Duodenal mucosa (tissue), 2 donors: ENCODE measurements at regions not wholly inside any gene's neighbourhood (a gene's known extent, or its start where the extent isn't known, plus 50 kb on each side); places are given as distances from the start of the nearest gene placed in this dataset.

Source experiments
- H3K27ac ChIP-seq: one replicate; pipeline ENCODE4 v1.7.0; 2013; ENCODE audit warnings: low read depth, low read length
- H3K27me3 ChIP-seq, 2 donors: one replicate each; pipeline ENCODE4 v1.7.0; 2013; ENCODE audit warnings: low read length in 2 of 2, control low read depth in 1 of 2; ENCODE audit not compliant: insufficient read depth in 2 of 2, control insufficient read depth in 1 of 2
- H3K36me3 ChIP-seq, 2 donors: one replicate each; pipeline ENCODE4 v1.7.0; 2013; ENCODE audit warnings: low read length in 2 of 2, control low read depth in 1 of 2; ENCODE audit not compliant: insufficient read depth in 2 of 2, control insufficient read depth in 1 of 2
- H3K4me1 ChIP-seq, 2 donors: one replicate each; pipeline ENCODE4 v1.7.0; 2013; ENCODE audit warnings: low read length in 2 of 2, control low read depth in 1 of 2; ENCODE audit not compliant: insufficient read depth in 2 of 2, control insufficient read depth in 1 of 2
- H3K4me3 ChIP-seq, 2 donors: one replicate each; pipeline ENCODE4 v1.7.0; 2013; ENCODE audit warnings: low read length in 2 of 2, low read depth in 1 of 2
- H3K9ac ChIP-seq, 2 donors: one replicate each; pipeline ENCODE4 v1.7.0; 2013; ENCODE audit warnings: low read length in 2 of 2, low read depth in 1 of 2
- H3K9me3 ChIP-seq, 2 donors: one replicate each; pipeline ENCODE4 v1.7.0; 2013; ENCODE audit warnings: low read length in 2 of 2, control low read depth in 1 of 2; ENCODE audit not compliant: control insufficient read depth in 1 of 2

DNA sequence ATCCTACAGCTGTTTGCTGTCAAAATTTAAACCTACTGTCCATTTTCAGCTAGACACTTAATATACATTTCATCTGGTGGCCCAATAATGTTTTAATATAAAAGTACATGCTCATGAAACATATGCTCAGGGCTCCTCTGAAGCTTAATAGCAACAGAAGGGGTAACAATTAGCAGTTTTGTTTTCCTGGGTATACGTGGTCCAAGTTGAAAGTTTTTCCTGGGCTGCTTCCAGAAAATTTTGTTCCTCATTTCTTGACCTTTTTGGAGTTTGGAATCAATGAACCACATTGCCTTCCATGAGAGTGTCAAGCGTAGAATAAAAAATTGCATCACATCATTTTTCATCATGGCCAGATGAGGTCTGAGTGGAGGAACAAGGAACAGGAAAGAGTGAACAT, 537.3 kb upstream of the MGMT start:
- H3K27ac ChIP-seq: no peak overlapping the region
- H3K4me1 ChIP-seq: peaks cover 3 to 15% of the 10 kb centered on the region in 2 donors
- no peaks in the 10 kb centered on the region for H3K36me3 ChIP-seq
- no peaks in the 10 kb centered on the region for H3K27me3 ChIP-seq
- H3K9ac ChIP-seq: no peak overlapping the region
- no peaks in the 10 kb centered on the region for H3K9me3 ChIP-seq
- H3K4me3 ChIP-seq: no peak overlapping the region

DNA sequence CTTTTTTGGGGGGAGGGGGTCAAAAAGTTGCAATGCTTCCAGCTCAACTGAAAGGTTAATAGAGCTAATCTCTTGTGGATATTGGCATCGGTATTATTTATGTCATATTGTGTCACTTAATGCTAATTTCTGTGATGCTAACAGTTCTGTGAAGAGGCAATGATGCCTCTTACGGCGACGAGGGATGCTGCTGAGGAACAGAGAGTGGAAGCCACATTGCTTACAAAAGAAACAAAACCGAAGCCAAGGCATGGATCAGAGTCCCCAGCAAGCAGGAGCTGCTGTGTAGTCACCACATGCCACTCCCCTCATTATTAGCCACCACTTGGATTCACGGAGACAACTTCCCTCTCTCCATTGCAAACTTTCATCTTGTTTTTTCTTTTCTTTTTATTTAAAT, 536.5 kb upstream of the MGMT start:
- Histone ChIP-seq H3K9me3 (no peaks in the 10 kb centered on the region), H3K27ac (no peak overlapping the region), H3K27me3 (no peaks in the 10 kb centered on the region), H3K9ac (no peak overlapping the region), H3K4me3 (no peak overlapping the region), H3K4me1 (peaks cover 3 to 15% of the 10 kb centered on the region in 2 donors), H3K36me3 (no peaks in the 10 kb centered on the region)

DNA sequence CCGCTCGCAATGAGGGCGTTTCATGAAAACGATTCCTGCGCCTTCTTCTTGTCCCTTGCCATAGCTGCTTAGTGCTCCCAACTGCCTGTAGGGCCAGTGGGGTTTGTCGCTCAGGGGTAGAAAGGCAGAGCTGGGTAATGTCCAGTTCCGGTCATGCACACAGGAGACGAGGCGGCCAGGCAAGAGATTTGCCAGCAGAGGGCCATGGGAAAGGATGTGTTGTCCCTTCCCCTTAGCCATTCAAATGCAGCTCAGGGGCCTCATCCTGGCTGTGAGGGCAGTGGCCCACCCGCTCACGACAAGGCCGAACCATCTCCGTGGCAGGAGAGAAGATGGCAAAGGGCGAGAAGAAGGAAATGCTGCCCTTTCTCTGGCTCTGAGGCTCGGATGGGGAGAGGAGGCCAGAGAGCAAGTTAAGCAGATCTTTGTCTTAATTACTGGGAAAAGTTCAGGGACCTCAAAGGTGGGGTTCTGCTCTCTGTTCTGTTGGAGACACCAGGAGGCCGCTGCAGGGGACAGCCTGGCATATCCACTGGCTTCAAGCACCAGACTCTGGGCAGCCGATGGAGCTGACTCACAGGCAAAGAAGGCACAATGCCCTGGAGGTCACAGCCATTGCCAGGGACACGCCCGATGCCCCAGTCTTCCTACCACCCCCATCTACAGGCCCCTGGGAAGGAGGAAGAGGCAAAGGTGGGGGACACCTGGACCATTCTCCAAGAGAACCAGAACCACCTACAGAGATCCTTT, 534.8 kb upstream of the MGMT start:
- Histone ChIP-seq H3K4me1 (peaks cover 2 to 14% of the 10 kb centered on the region in 2 donors), H3K9me3 (no peaks in the 10 kb centered on the region), H3K9ac (no peak overlapping the region), H3K27ac (no peak overlapping the region), H3K36me3 (no peaks in the 10 kb centered on the region), H3K27me3 (no peaks in the 10 kb centered on the region), H3K4me3 (no peak overlapping the region)

DNA sequence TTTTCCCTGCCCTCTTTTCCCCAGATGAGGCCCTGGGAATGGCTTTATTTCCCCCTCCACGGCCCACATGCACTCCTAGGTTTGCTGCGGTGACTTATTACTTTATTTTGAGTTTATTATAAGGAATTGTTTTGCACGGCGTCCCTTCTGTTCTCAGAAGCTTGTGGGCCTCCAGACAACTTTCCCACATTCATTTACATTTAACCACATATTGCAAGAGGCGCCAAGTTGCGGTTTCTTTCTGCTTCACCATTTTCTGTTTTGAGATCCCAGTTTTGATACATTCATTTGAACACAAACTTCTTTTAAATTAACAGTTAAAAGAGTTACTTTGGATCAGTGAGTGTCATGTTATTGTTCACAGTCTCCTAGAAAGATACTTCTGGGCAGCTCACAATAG, 532.5 kb upstream of the MGMT start:
- H3K27ac ChIP-seq: no peak overlapping the region
- no peaks in the 10 kb centered on the region for H3K9me3 ChIP-seq
- no peaks in the 10 kb centered on the region for H3K27me3 ChIP-seq
- H3K4me1 ChIP-seq: peaks cover 0 to 6% of the 10 kb centered on the region in 2 donors
- no peak overlapping the region for H3K4me3 ChIP-seq
- no peak overlapping the region for H3K9ac ChIP-seq
- no peaks in the 10 kb centered on the region for H3K36me3 ChIP-seq

DNA sequence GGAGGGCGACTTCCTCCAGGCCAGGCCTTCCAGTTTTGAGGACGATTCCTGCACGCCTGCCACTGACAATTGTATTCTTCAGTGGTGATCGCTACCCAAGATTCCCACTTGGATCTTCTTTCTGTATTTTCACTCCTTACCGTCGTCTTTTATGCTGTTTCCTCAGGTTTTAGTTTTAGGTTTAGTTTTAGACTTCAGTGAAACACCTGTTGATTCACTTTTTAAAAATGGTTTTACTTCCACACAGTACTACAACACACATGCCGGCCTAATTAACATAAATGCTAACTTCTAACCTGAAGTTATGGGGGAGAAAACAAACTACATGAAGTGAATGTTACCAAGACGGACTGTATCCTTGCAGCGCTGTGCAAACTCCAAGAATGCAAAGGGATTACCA, 530.6 kb upstream of the MGMT start:
- H3K36me3 ChIP-seq: no peaks in the 10 kb centered on the region

DNA sequence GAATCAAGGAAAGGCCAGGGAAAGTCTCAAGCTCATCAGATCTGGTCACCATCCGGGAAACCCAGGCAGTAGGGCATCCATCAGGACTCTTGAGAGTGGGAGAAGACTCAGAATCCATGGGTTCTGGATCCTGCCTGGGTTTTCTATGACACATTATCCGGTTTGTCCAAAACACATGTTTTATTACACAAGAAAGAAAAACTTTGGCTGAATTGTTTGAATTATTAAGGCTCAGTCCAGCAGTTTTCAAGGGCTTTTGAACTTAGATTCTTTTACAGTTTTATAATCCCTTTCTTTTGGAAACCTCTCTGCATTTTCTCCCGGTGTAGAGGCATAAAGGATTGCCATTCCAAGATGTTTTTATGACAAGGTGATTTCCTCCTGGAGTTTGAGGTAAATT, 528.5 kb upstream of the MGMT start:
- no peaks in the 10 kb centered on the region for H3K4me1 ChIP-seq
- no peak overlapping the region for H3K27ac ChIP-seq
- no peaks in the 10 kb centered on the region for H3K36me3 ChIP-seq
- no peaks in the 10 kb centered on the region for H3K27me3 ChIP-seq
- H3K9me3 ChIP-seq: no peaks in the 10 kb centered on the region
- no peak overlapping the region for H3K9ac ChIP-seq
- H3K4me3 ChIP-seq: no peak overlapping the region

More for the DNA sequence above, 530.6 kb upstream of the MGMT start:
- no peaks in the 10 kb centered on the region for H3K27me3 ChIP-seq
- H3K9ac ChIP-seq: no peak overlapping the region
- H3K4me3 ChIP-seq: no peak overlapping the region
- no peak overlapping the region for H3K27ac ChIP-seq
- no peaks in the 10 kb centered on the region for H3K4me1 ChIP-seq
- no peaks in the 10 kb centered on the region for H3K9me3 ChIP-seq

DNA sequence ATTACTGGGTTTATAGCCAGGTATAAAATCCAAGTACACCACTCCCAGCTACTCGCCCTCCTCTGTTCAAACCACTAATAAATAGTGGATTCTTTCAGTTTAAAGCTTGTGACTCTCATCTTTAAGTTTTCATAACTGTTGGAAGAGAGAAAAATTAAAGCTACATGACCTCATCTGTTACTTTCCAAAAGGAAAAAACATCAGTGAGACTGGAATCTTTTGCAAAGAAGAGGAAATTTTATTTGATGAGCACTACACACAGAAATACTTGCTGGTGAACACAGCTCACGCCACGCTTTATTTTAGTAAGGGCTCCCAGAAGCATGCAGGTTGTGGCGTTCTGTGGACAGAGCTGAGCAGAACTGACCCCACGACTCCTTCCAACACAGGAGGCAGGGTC, 527.0 kb upstream of the MGMT start:
- Histone ChIP-seq H3K9me3 (peaks cover 0 to 6% of the 10 kb centered on the region in 2 donors), H3K4me1 (no peaks in the 10 kb centered on the region), H3K36me3 (no peaks in the 10 kb centered on the region), H3K9ac (no peak overlapping the region), H3K4me3 (no peak overlapping the region), H3K27ac (no peak overlapping the region), H3K27me3 (no peaks in the 10 kb centered on the region)

DNA sequence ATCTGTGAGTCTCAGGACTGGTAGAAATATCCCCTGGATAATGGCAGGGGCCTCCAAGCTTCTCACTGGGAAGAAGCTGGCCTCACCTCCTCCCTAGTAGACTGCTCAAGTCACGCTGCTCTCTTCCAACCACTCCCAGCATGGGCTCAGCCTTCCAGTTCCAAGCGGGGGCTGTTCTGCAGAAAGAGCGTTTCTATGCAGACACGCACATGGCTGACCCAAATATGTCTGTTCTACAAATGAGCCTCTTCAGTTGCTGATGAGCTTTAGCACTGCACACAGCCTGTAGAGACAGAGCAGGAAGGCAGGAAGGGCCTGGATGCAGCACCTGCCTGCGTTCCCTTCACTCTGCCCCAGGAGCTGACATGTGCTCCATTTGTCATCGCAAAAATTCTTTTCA, 523.9 kb upstream of the MGMT start:
- Histone ChIP-seq H3K4me1 (no peaks in the 10 kb centered on the region), H3K9ac (no peak overlapping the region), H3K27ac (no peak overlapping the region), H3K9me3 (peaks cover 0 to 11% of the 10 kb centered on the region in 2 donors), H3K27me3 (no peaks in the 10 kb centered on the region), H3K4me3 (no peak overlapping the region), H3K36me3 (no peaks in the 10 kb centered on the region)

DNA sequence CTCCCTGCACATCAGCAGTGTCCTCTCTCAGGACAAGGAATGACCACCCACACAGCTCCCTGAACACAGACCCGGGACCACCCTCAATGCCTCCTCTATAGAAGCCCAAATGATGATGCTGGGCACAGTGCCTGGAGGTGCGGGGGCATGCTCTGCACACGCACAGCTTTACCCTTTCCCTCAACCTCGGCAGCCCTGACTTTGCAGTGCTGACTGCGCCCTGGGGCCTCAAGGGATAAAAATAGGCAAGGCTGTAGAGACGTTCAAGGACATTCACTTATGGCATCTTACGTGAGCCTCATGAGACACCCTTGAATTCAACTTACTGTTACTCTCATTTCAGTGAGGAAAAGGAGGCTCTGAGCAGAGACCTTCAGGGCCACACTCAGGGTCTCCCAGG, 521.6 kb upstream of the MGMT start:
- H3K36me3 ChIP-seq: no peaks in the 10 kb centered on the region
- H3K27me3 ChIP-seq: no peaks in the 10 kb centered on the region
- H3K27ac ChIP-seq: no peak overlapping the region
- H3K9me3 ChIP-seq: peaks cover 0 to 11% of the 10 kb centered on the region in 2 donors
- no peaks in the 10 kb centered on the region for H3K4me1 ChIP-seq
- H3K9ac ChIP-seq: no peak overlapping the region
- H3K4me3 ChIP-seq: no peak overlapping the region

DNA sequence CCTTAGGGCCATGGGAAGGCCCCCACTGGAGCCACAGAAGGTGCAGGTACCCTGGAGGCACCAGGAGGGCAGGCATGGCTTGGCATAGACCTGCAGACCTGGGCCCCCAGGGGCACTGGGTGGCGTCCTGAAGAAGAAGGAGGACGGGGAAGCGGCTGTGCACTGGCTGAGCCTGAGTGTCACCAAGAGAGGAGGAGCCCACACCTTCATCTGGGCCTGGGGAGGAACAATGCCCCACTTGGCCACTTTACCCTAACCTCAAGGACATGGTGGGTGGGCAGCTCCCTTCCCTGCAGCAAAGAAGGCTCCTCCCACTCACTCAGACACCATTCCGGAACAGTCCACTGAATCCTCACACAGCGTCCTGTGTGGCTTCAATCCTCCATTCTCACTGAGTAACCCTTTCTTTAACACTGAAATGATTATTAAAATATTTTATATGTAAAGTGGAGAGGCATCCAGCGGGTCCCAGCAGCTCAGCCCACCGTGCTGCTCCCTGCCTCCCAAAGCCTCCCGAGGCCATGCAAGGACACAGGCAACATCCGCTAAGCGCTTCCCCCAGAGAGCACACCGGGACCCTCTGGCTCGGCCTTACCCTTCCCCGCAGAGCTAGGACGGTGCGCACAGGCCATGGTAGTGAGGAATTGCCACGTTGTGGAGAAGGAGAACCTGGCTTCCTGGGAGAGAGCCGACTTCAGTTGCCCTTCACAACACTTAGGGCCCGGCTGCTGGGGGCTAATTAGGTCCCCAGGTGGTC, 516.7 kb upstream of the MGMT start:
- H3K9ac ChIP-seq: no peak overlapping the region
- no peaks in the 10 kb centered on the region for H3K27me3 ChIP-seq
- no peaks in the 10 kb centered on the region for H3K36me3 ChIP-seq
- no peak overlapping the region for H3K27ac ChIP-seq
- no peaks in the 10 kb centered on the region for H3K4me1 ChIP-seq
- H3K9me3 ChIP-seq: peaks cover 0 to 4% of the 10 kb centered on the region in 2 donors
- no peak overlapping the region for H3K4me3 ChIP-seq
